UCSD-AML1 (cell line): ENCODE measurements at regions not wholly inside any gene's neighbourhood (a gene's known extent, or its start where the extent isn't known, plus 50 kb on each side); places are given as distances from the start of the nearest gene placed in this dataset.
"Not testable (repeated sequence)": the region's sequence is repeated elsewhere in the genome, so short reads cannot be mapped to it uniquely, and the experiment has no call there.

Experiments
- DNase-seq: peaks from one replicate; lab custom pipeline; 2025; ENCODE audit not compliant: unreplicated experiment; lab: John Stamatoyannopoulos, UW

DNA sequence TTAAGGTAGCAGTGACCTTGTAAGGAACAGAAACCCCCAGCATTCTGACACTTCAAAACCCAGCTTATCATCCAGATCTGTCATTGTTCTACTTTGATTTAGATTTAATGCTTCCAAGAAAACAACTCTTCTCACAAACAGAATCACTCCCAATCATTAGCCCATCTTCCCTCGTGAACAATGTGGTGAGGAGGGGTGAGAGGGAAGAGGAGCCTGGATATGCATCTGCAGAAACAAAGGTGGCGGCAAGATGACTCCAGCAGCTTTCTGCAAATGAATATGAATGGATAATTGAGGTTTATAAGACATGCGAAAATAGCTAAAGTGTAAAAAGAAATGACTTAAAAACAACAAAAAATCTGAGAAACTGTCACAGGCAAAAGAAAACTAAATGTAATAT, 859.9 kb upstream of the SLC10A2 start:
- no peak for DNase-seq

DNA sequence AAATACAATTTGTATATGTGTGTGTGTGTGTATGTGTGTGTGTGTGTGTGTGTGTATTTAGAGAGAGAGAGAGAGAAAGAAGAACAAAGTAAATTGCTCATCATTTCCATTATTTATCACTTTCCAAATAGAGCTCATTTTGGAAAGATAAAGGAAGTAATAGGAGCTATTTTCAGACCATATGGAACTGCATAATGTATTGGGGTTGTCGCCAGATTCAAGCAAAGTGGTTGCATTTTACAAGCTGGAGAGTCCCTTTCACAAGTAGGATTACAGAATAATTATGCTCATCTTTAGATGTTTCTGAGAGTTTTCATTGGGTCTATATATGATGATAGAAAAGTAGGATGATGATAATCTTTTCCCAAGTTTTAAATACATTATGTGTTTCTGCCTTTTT, 842.7 kb upstream of the SLC10A2 start:
- DNase-seq, result no peak

- DNase-seq, result no peak
Observed at GRCh38 chr13:103908274-103908673, 842.1 kb upstream of the SLC10A2 start.

- DNase-seq, result no peak
Observed at GRCh38 chr13:103903790-103904189, 837.6 kb upstream of the SLC10A2 start.

- no peak for DNase-seq
Observed at GRCh38 chr13:103898481-103898880, 832.3 kb upstream of the SLC10A2 start.

- no peak for DNase-seq
Observed at GRCh38 chr13:103895835-103896531, 829.8 kb upstream of the SLC10A2 start.

- DNase-seq, result no peak
Observed at GRCh38 chr13:103894626-103895025, 828.4 kb upstream of the SLC10A2 start.

DNA sequence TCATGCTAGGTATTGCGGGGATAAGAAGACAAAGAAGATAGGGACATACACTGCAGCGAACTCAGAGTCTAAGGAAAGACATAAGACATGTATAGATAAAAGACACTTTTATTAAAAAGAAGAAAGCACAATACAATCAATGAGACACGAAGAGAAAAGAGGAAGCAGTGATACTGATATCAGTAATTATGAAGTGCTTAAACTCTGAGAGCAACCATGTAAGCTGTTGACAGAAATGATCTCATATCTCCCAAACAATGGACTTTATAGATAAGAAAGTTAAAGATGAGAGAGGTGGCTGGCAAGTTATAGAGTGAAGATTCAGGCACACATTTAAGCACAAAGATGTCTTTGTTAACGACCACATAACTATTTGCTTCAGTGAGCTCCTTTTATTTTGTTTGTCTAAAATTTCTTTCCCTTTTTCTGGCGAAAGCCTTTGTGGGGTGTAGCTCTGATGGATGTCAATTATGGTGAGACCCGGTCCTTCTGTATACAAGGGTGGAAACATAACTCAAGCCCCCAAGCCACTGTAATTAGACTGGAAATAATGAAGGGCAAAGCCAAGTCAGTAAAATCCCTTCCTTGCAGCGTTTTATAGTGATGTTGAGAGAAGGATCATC, 818.0 kb upstream of the SLC10A2 start:
- DNase-seq, result no peak

DNA sequence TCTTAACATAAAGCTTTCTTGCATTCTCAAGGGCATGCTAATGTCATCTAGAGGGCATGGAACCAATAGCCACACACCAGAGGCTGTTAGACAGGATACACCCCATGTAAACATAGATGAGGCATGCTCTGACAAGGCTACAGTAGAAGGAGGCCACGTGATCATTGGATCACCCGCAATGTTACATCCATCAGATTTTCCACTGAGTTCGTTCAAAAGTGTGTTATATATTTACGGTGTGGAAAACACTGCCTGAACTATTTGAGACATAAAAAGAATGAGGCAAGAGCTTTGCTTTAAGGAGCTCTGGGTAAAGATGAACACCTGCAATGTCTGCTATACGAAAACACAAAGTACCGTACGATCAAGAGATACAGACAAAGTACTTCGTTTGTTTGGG, 817.5 kb upstream of the SLC10A2 start:
- DNase-seq, result no peak

GRCh38 chr13:103883164-103883563, 816.9 kb upstream of the SLC10A2 start:
- DNase-seq, result peak; percentile 9

DNA sequence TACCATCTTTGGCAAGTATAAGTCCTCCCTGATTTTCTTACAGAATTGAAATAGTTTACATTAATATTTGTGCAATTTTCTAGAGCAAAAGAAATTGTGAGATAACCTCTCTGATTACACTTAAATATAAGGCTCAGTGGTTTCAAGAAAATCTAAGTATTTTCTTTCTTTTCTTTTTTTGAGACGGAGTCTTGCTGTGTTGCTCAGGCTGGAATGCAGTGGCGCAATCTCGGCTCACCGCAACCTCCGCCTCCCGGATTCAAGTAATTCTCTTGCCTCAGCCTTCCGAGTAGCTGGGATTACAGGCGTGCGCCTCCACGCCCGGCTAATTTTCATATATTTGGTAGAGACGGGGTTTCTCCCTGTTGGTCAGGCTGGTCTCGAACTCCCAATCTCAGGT, 813.9 kb upstream of the SLC10A2 start:
- DNase-seq, result not testable (repeated sequence)

- no peak for DNase-seq
Observed at GRCh38 chr13:103878891-103879605, 812.8 kb upstream of the SLC10A2 start.

DNA sequence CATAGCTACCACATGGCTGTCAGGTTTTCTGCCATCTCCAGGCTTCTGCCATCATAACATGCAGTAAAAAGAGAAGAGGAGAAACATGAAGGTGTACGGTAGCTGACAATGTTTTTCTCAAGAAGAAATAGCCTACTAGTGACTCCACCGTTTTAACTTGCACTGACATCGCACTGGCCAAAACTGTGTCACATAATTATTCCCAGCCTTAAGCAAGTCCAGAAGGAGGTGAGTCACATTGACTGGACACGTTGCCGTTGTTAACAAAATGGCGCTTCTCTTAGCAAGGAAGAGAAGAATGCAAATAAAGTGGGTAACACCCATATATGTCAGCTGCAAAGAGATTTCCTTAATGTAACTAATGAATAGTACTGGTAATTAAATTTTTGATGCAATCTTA, 810.4 kb upstream of the SLC10A2 start:
- no peak for DNase-seq

GRCh38 chr13:103873725-103874124, 807.5 kb upstream of the SLC10A2 start:
- no peak for DNase-seq

DNA sequence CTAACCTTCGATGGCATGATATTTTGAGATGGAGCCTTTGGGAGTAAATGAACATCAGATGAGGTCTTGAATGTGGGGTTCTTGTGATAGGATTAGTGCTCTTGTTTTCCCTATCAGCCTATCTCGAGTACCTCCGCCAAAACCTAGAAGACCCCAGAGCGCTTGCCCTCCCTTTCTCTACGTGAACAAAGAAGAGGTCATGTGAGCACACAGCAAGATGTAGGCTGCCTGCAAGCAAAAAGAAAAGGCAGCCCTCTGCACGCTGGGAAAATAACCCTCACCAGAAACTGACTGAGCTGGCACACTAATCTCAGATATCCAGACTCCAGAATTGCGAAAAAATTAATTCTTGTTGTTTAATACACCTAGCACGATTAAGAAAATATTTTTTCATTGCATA, 799.8 kb upstream of the SLC10A2 start:
- no peak for DNase-seq

DNA sequence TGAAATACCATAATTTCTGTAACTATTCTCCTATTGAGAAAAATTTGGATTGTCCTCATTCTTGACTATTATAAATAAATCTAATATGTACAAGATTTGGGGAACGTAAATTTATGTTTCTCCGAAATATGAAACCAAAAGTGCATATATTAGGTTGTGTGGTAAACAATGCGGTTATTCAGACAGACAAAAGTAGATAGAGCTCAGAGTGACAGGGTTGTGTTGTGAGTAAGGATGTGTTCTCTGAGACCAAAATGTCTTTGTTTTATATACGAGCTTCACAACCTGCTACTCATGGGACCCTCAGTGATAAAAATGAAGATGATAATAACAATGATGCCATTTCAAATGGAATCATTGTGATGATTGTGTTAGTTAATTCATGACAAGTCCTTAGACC, 796.3 kb upstream of the SLC10A2 start:
- DNase-seq, result no peak

- no peak for DNase-seq
Observed at GRCh38 chr13:103859952-103860351, 793.7 kb upstream of the SLC10A2 start.

DNA sequence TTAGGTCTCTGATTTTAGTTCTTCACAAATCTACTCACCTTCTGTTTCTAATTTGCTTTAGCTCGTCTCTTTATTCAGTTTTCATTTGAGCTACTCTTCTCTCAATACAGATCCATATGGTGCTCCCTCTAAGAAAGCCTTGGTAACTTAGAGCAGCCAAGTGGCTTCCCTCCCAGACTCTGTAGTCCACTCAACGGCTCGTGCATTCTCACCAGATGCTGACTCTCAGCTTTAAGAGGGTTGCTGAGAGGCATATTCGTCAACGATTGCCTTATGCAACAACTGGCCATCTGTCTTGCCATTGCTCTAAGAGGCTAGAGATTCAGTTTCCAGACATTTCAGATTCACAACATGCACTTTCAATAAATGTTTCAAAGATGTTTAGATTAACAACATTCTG, 785.8 kb upstream of the SLC10A2 start:
- DNase-seq, result no peak

DNA sequence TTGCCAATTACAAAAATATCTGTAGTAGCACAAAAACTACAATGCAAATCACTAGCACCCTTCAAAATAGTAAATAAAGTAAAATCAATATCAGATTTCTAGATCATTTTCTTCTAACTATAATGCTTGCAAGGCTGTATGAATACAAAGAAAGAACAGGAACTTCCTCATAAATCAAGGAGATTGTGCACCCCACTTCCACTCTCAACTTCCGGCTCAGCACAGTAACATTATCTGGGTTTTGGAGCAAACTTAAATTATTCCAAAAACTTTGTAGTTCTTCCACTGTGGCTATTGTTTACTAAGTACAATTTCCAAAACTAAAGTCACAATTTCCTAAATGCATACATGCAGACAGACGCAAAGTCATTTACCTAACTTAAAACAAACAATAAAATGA, 778.3 kb upstream of the SLC10A2 start:
- DNase-seq, result no peak

- no peak for DNase-seq
Observed at GRCh38 chr13:103839460-103839859, 773.2 kb upstream of the SLC10A2 start.

GRCh38 chr13:103835052-103835451, 768.8 kb upstream of the SLC10A2 start:
- DNase-seq, result no peak

GRCh38 chr13:103833294-103833852, 767.2 kb upstream of the SLC10A2 start:
- no peak for DNase-seq
